ENCODE measurements at regions not wholly inside any gene's neighbourhood (a gene's known extent, or its start where the extent isn't known, plus 50 kb on each side); places are given as distances from the start of the nearest gene placed in this dataset.

DNA sequence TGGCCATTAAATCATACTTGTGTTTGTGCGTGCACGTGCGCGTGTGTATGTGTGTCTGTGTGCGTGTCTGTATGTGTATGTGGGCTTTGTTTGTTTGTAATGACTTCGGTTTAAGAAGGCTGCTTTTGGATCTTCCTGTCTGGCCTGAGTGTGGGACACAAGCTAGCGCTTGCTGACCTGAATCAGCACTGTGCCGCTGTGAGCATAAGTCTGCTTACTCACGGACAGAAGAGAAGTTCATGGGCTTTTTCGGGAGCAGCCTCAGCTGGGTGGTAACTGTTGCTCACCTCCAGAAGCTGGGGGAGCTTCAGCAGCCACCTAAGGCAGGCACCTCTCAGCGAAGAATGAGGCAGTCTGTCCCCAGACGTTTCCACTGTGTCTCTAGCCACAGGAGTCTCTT lies 56.1 kb upstream of the TRUB1 start:
- ChIA-PET CTCF (no interaction called here), POLR2A (no interaction called here)
- Histone ChIP-seq H3K27me3 (ENCODE audit: control insufficient read depth in 1 of 2, insufficient read depth in 2 of 2, low read length in 2 of 2) (peaks cover 0 to 7% of the 10 kb centered on the region in 2 experiments), H3K4me1 (ENCODE audit: insufficient read depth, low read length) (peaks cover 5% of the 10 kb centered on the region), H3K36me3 (ENCODE audit: insufficient read depth, low read length) (no peaks in the 10 kb centered on the region), H3K4me3 (ENCODE audit: low read length) (no peak overlapping the region), H3K9me3 (ENCODE audit: control insufficient read depth in 1 of 2, insufficient read depth in 1 of 2, low read length in 2 of 2) (no peaks in the 10 kb centered on the region), H3K27ac (ENCODE audit: low read depth in 1 of 2, low read length in 2 of 2) (no peak overlapping the region)
- Mint-ChIP-seq H3K4me1 (ENCODE audit: low read depth) (peaks cover 15% of the 10 kb centered on the region), H3K27me3 (peaks cover 34% of the 10 kb centered on the region), H3K9me3 (no peaks in the 10 kb centered on the region), H3K27ac (no peak overlapping the region), H3K36me3 (ENCODE audit: low read depth) (no peaks in the 10 kb centered on the region), H3K4me3 (no peak overlapping the region)
- ATAC-seq (ENCODE audit: poor library complexity) (no peak), DNase-seq (no peak)
- intact Hi-C loops (cut with DNase I, micrococcal nuclease): loop anchor here in 1 of 2 experiments (10.0 kb wide), 1 partner anchor 577 kb away; no protein-coding TSS in a partner anchor
- TF ChIP-seq CTCF (IDR thresholded peaks at IDR 0.05): no peak

DNA sequence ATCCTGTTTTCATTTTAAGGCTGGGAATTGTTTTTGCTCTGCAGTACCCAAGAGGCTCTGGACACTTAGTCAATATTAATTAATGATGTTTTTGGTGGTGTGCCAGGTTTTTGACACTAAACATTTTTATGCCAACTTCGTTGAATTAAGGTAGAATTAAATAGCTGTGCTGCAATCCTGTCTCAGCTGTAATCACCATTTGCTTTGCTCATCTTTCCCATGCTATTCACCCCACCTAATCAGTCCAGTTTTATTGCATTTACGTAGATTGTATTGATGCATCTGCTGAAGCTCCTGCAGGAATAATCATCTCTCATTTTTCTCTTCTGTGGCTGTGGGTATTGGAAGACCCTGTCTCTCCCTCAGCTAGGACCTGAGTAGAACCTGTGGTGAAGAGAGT lies 52.6 kb upstream of the TRUB1 start:
- TF ChIP-seq CTCF (IDR thresholded peaks at IDR 0.05): no peak

More for the DNA sequence above, 52.6 kb upstream of the TRUB1 start:
- no peaks in the 10 kb centered on the region for H3K9me3 ChIP-seq (ENCODE audit: control insufficient read depth in 1 of 2, insufficient read depth in 1 of 2, low read length in 2 of 2)
- ATAC-seq (ENCODE audit: poor library complexity): no peak
- no peak for DNase-seq
- ChIA-PET CTCF (interaction anchor here (0.6 to 1.0 kb wide), 2 partner anchors 13 to 129 kb away, joined by 3 read pairs; no protein-coding TSS in a partner anchor), POLR2A (no interaction called here)
- H3K27me3 ChIP-seq (ENCODE audit: control insufficient read depth in 1 of 2, insufficient read depth in 2 of 2, low read length in 2 of 2): no peaks in the 10 kb centered on the region
- Mint-ChIP-seq H3K27ac (no peak overlapping the region), H3K4me1 (ENCODE audit: low read depth) (no peaks in the 10 kb centered on the region), H3K36me3 (ENCODE audit: low read depth) (no peaks in the 10 kb centered on the region), H3K27me3 (peaks cover 10% of the 10 kb centered on the region), H3K9me3 (no peaks in the 10 kb centered on the region), H3K4me3 (no peak overlapping the region)
- intact Hi-C loops (cut with DNase I, micrococcal nuclease): loop anchor here in 1 of 2 experiments (10.0 kb wide), 1 partner anchor 581 kb away; no protein-coding TSS in a partner anchor
- H3K4me1 ChIP-seq (ENCODE audit: insufficient read depth, low read length): no peaks in the 10 kb centered on the region
- H3K27ac ChIP-seq (ENCODE audit: low read depth in 1 of 2, low read length in 2 of 2): no peak overlapping the region
- no peak overlapping the region for H3K4me3 ChIP-seq (ENCODE audit: low read length)
- no peaks in the 10 kb centered on the region for H3K36me3 ChIP-seq (ENCODE audit: insufficient read depth, low read length)
